AG09319 (cell line): ENCODE measurements at regions not wholly inside any gene's neighbourhood (a gene's known extent, or its start where the extent isn't known, plus 50 kb on each side); places are given as distances from the start of the nearest gene placed in this dataset.

ENCODE experiments used
- DNase-seq: peaks from one replicate; pipeline ENCODE4 v3.0.0-alpha.2; 2010; ENCODE audit warnings: low read depth; ENCODE audit errors: extremely low read depth
- CTCF ChIP-seq: IDR thresholded peaks from 2 replicates; pipeline ENCODE4 v1.5.1; 2011; ENCODE audit warnings: low read depth, mild to moderate bottlenecking, inconsistent platforms, low read length, moderate library complexity

- no peak for TF ChIP-seq CTCF
Observed at GRCh38 chr7:124480821-124481290, 284.7 kb downstream of the GPR37 start.

GRCh38 chr7:124480036-124480820 lies 285.4 kb downstream of the GPR37 start:
- no peak for TF ChIP-seq CTCF
- DNase-seq: no peak

More at GRCh38 chr7:124480821-124481290, 284.7 kb downstream of the GPR37 start:
- DNase-seq: no peak

- no peak for TF ChIP-seq CTCF
Observed at GRCh38 chr7:124462249-124462648, 303.3 kb downstream of the GPR37 start.

GRCh38 chr7:124460555-124460954 lies 305.0 kb downstream of the GPR37 start:
- TF ChIP-seq CTCF: no peak
- DNase-seq: no peak

More at GRCh38 chr7:124462249-124462648, 303.3 kb downstream of the GPR37 start:
- no peak for DNase-seq

- DNase-seq: no peak
- no peak for TF ChIP-seq CTCF
Observed at GRCh38 chr7:124460056-124460450, 305.5 kb downstream of the GPR37 start.

GRCh38 chr7:124459101-124460055 lies 306.2 kb downstream of the GPR37 start:
- no peak for DNase-seq
- TF ChIP-seq CTCF: no peak
